CD14-positive monocyte (primary cell): ENCODE measurements at regions not wholly inside any gene's neighbourhood (a gene's known extent, or its start where the extent isn't known, plus 50 kb on each side); places are given as distances from the start of the nearest gene placed in this dataset.

ENCODE experiments used
- DNase-seq, 3 donors: peaks; one replicate each; pipeline ENCODE4 v3.0.0-alpha.2; 2011 to 2022
- H2AFZ ChIP-seq: 2 replicates; pipeline ENCODE4 v1.6.0; 2012; ENCODE audit warnings: mild to moderate bottlenecking, low read depth, low read length, inconsistent platforms; ENCODE audit not compliant: insufficient read depth, poor library complexity, severe bottlenecking
- H3K27ac ChIP-seq, 2 donors: 1 replicate in 1 of 2; 2 replicates in 1 of 2; pipeline ENCODE4 v1.5.1; 2012 to 2013; ENCODE audit warnings: low read length in 2 of 2, control low read depth in 1 of 2, inconsistent platforms in 1 of 2, low read depth in 1 of 2, mild to moderate bottlenecking in 1 of 2
- H3K27me3 ChIP-seq, 2 donors: one replicate each; pipeline versions ENCODE4 v1.6.0 to v1.6.1; 2011 to 2013; ENCODE audit warnings: low read length in 2 of 2; ENCODE audit not compliant: control insufficient read depth in 2 of 2, insufficient read depth in 2 of 2
- H3K36me3 ChIP-seq, 2 donors: replicated peaks in 1 of 2; 1 replicate in 1 of 2; 2 replicates in 1 of 2; pipeline versions ENCODE4 v1.5.1 to v1.6.1; 2012 to 2013; ENCODE audit warnings: low read length in 2 of 2, control low read depth in 1 of 2, inconsistent platforms in 1 of 2, mild to moderate bottlenecking in 1 of 2; ENCODE audit not compliant: insufficient read depth in 2 of 2, control insufficient read depth in 1 of 2
- H3K4me1 ChIP-seq, 2 donors: 1 replicate in 1 of 2; 2 replicates in 1 of 2; pipeline versions ENCODE4 v1.5.1 to v1.6.1; 2012 to 2013; ENCODE audit warnings: low read length in 2 of 2, control low read depth in 1 of 2, inconsistent platforms in 1 of 2, mild to moderate bottlenecking in 1 of 2, moderate library complexity in 1 of 2; ENCODE audit not compliant: insufficient read depth in 2 of 2, control insufficient read depth in 1 of 2
- H3K4me2 ChIP-seq: replicated peaks from 2 replicates; pipeline ENCODE3; 2012; ENCODE audit warnings: low read length, moderate library complexity, mild to moderate bottlenecking; ENCODE audit not compliant: poor library complexity, severe bottlenecking; ENCODE audit errors: extremely low read depth
- H3K4me3 ChIP-seq, 3 experiments: fragments of 200-600 bp in 1 of 3; sonication (generic) in 1 of 3; replicated peaks in 1 of 3; 1 replicate in 2 of 3; 2 replicates in 1 of 3; pipeline ENCODE4 v1.5.1; 2011 to 2013; ENCODE audit warnings: low read length in 3 of 3, mild to moderate bottlenecking in 3 of 3, control low read depth in 2 of 3, low read depth in 2 of 3, inconsistent platforms in 1 of 3, moderate library complexity in 1 of 3
- H3K79me2 ChIP-seq: 2 replicates; pipeline ENCODE4 v1.6.0; 2012; ENCODE audit warnings: mild to moderate bottlenecking, control low read depth, inconsistent platforms, low read length, moderate library complexity; ENCODE audit not compliant: insufficient read depth
- H3K9ac ChIP-seq: 2 replicates; pipeline ENCODE4 v1.6.0; 2017; ENCODE audit warnings: low read length, mild to moderate bottlenecking; ENCODE audit not compliant: insufficient read depth, poor library complexity, severe bottlenecking
- H3K9me3 ChIP-seq, 2 donors: replicated peaks in 1 of 2; 1 replicate in 1 of 2; 2 replicates in 1 of 2; pipeline versions ENCODE4 v1.5.1 to v1.6.1; 2012 to 2013; ENCODE audit warnings: low read length in 2 of 2, control low read depth in 1 of 2; ENCODE audit not compliant: control insufficient read depth in 1 of 2, insufficient read depth in 1 of 2
- H4K20me1 ChIP-seq: 2 replicates; pipeline ENCODE4 v1.6.0; 2012; ENCODE audit warnings: mild to moderate bottlenecking, low read length, control low read depth, moderate library complexity; ENCODE audit not compliant: insufficient read depth
- H3K27ac Mint-ChIP-seq, 7 donors: one replicate each; pipeline ENCODE4 v1.8.0; 2020; ENCODE audit warnings: mild to moderate bottlenecking in 7 of 7, mixed read lengths in 7 of 7, moderate library complexity in 6 of 7, inconsistent platforms in 2 of 7
- H3K27me3 Mint-ChIP-seq, 3 donors: one replicate each; pipeline ENCODE4 v1.8.0; 2021 to 2022; ENCODE audit warnings: low read depth in 3 of 3, mild to moderate bottlenecking in 3 of 3, mixed read lengths in 3 of 3, moderate library complexity in 3 of 3, inconsistent platforms in 1 of 3
- H3K36me3 Mint-ChIP-seq, 2 donors: one replicate each; pipeline ENCODE4 v1.8.0; 2020; ENCODE audit warnings: mixed read lengths in 2 of 2, inconsistent platforms in 1 of 2, mild to moderate bottlenecking in 1 of 2
- H3K4me1 Mint-ChIP-seq: one replicate; pipeline ENCODE4 v1.8.0; 2020; ENCODE audit warnings: mild to moderate bottlenecking, mixed read lengths
- H3K4me3 Mint-ChIP-seq, 2 donors: one replicate each; pipeline ENCODE4 v1.8.0; 2020; ENCODE audit warnings: mild to moderate bottlenecking in 2 of 2, mixed read lengths in 2 of 2, moderate library complexity in 1 of 2
- H3K9me3 Mint-ChIP-seq, 7 donors: one replicate each; pipeline ENCODE4 v1.8.0; 2020 to 2022; ENCODE audit warnings: mixed read lengths in 7 of 7, mild to moderate bottlenecking in 6 of 7, moderate library complexity in 6 of 7, inconsistent platforms in 2 of 7
- CTCF ChIP-seq: fragments of 200-600 bp; IDR thresholded peaks from one replicate; pipeline ENCODE4 v1.8.0; 2022; ENCODE audit warnings: antibody characterized with exemption, mild to moderate bottlenecking
- WGBS: methylation state at CpG from one replicate; pipeline ENCODE4 v1.1.5; 2013; ENCODE audit warnings: missing lambda C conversion rate; ENCODE audit not compliant: insufficient coverage; 5-methylcytosine and 5-hydroxymethylcytosine counted together
- intact Hi-C, 2 donors: fragments of 100-400 bp; cut with micrococcal nuclease; formaldehyde crosslinking; loops; one replicate each; pipeline versions ENCODE4 v1.15.0 to v1.15.1; 2023

- Histone ChIP-seq H3K27ac (no peak overlapping the region), H3K9me3 (no peaks in the 10 kb centered on the region), H3K9ac (no peak overlapping the region), H3K4me3 (no peak overlapping the region), H3K36me3 (no peaks in the 10 kb centered on the region), H4K20me1 (no peaks in the 10 kb centered on the region), H3K4me1 (no peaks in the 10 kb centered on the region), H3K4me2 (no peak overlapping the region), H3K27me3 (no peaks in the 10 kb centered on the region), H2AFZ (no peak overlapping the region), H3K79me2 (no peaks in the 10 kb centered on the region)
- H3K4me3 Mint-ChIP-seq = no peak overlapping the region
- intact Hi-C loops = no loop called here
- H3K9me3 Mint-ChIP-seq = peaks cover 0 to 2% (median 0%) of the 10 kb centered on the region in 7 donors
- TF ChIP-seq CTCF = no peak
- no peak overlapping the region for H3K27ac Mint-ChIP-seq
- DNase-seq = no peak
- no CpG with 5 or more reads among the region's 2 CpGs for WGBS
- H3K4me1 Mint-ChIP-seq = no peaks in the 10 kb centered on the region
- H3K36me3 Mint-ChIP-seq = no peaks in the 10 kb centered on the region
- no peaks in the 10 kb centered on the region for H3K27me3 Mint-ChIP-seq
Observed at GRCh38 chr9:30582240-30582639, 1802.2 kb upstream of the ACO1 start.

GRCh38 chr9:30584559-30584958 is 1799.9 kb upstream of the ACO1 start:
- Histone ChIP-seq H3K9ac (no peak overlapping the region), H3K4me3 (no peak overlapping the region), H4K20me1 (no peaks in the 10 kb centered on the region), H3K36me3 (no peaks in the 10 kb centered on the region), H3K27ac (no peak overlapping the region), H2AFZ (no peak overlapping the region), H3K9me3 (no peaks in the 10 kb centered on the region), H3K27me3 (no peaks in the 10 kb centered on the region), H3K4me2 (no peak overlapping the region), H3K79me2 (no peaks in the 10 kb centered on the region), H3K4me1 (no peaks in the 10 kb centered on the region)
- Mint-ChIP-seq H3K27me3 (no peaks in the 10 kb centered on the region), H3K4me1 (no peaks in the 10 kb centered on the region), H3K36me3 (no peaks in the 10 kb centered on the region), H3K27ac (no peak overlapping the region), H3K4me3 (no peak overlapping the region), H3K9me3 (peaks cover 0 to 2% (median 0%) of the 10 kb centered on the region in 7 donors)
- DNase-seq = no peak
- intact Hi-C loops = no loop called here
- no CpG with 5 or more reads among the region's 2 CpGs for WGBS
- TF ChIP-seq CTCF = no peak
